Activated CD8-positive, alpha-beta memory T cell treated with anti-CD3 and anti-CD28 coated beads for 48 hours (primary cell): ENCODE measurements at regions not wholly inside any gene's neighbourhood (a gene's known extent, or its start where the extent isn't known, plus 50 kb on each side); places are given as distances from the start of the nearest gene placed in this dataset.

Experiments used
- DNase-seq, 3 experiments: peaks; one replicate each; pipeline ENCODE4 v3.0.0-alpha.2; 2020; ENCODE audit warnings: low read depth in 2 of 3, low spot score in 2 of 3

DNA sequence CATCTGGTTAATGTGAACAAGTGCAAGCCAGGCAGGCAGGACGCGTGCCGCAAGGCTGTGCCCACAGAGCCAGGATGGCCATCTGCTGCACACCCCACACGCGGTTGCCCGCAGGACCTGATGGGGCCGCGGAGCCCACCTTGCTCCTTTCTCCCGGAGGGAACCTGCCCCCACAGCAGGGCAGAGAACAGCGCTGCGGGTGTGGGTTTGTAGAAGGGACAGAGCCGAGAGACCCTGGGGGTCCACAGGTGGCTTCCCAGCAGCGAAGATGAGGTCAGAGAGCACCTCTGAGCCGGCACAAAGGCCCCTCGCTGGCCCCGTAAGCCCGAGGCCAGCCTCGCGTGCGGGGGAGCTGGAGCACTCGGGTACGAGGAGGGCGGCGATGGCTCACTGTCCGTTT, 460.8 kb upstream of the SALL3 start:
- DNase-seq, result no peak

DNA sequence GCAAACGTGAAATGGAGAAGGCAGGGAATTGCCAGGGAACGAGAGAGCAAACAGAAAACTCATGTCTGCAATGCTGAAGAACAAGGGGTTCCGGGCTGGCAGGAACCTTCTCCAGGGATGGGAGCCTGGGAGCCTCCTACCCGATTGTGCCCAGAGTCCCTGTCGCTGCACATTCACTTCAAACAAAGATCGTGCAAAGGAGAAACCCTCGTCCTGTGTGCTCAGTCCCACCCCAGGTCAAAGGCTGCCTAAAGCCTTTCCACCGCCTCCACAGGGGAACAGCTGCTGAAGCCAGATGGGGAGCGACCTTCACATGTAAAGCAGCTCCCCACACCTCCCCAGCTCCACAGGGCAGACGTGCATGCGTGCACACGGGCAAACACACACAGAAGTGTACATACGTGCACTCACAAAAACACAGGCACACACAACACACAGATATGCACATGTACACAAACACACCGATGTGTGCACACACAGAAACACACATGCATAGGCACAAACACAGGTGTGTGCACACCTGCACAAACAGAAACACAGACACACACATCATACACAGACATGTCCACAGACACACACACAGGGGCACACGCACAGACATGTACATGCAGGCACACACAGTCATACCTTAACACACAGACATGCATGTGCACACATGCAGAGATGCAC, 460.1 kb upstream of the SALL3 start:
- no peak for DNase-seq

DNA sequence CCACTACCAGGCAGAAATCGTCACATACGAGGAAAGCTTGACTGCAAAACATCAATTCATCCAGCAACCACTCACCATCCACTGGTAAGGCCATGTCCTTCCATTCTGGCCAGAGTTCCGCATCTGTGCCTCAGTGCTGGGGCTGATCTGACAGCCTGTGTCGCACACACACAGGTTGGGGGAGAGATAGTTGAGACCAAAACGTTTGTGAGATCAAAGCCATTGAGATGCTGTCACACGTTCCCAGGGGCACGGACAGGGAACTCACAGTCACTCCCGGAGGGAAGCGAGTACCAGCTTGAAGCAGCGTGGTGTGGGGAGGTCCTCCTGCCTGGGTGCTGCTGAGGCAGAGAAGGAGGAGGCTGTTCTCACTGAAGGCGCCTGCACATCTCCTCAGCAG, 458.5 kb upstream of the SALL3 start:
- no peak for DNase-seq

DNA sequence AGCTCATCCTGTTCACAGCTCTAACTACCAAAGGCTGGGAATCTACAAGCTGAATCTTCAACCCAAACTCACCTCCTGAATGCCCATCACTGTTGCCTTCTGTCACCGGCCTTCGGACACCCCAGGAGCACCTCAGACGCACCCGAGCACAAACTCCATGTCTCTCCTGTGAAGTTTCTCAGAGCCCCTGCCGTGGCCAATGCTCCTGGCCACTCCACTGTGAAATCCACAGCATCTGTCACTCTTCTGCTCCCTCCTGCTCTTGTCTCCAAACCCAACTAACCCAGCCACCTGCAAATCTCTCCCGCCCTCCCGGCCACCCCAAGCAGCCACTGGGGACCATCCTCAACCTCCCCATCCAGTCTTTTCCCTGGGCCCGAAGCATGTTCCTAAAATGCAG, 457.9 kb upstream of the SALL3 start:
- no peak for DNase-seq

DNA sequence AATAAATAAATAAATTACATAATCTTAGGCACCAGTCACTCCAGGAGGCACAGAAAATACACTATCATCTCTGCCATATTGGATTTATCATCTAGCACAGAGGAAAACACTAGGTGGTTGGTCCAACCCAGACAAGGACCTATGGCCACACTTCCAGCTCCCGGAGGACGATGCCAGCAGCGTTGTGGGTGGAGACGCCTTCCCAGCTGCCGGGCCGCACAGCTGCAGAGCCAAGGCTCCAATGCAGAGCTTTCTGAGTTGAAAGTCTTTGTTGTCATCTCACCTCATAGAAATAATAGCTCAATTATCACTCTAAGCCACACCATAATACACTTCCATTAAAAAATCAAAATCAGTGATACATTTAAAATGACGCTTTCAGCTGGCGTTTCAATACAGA, 457.1 kb upstream of the SALL3 start:
- no peak for DNase-seq

DNA sequence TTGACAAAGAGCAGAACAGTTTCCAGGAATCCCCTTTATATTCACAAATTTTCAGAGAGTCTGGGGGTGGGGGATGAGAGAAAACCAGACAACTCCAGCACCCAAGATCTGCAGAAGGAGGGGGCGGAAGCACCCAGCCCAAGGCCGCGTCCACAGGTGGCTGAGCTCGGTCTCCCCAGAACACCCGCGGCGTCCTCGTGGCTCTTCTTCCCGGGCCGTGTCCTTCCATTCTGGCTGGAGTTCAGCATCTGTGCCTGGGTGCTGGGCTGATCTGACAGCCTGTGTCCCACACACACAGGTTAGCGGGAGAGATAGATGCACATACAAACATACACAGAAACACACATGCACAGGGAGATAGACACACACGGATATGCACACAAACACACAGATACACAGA, 455.8 kb upstream of the SALL3 start:
- DNase-seq, result no peak

DNA sequence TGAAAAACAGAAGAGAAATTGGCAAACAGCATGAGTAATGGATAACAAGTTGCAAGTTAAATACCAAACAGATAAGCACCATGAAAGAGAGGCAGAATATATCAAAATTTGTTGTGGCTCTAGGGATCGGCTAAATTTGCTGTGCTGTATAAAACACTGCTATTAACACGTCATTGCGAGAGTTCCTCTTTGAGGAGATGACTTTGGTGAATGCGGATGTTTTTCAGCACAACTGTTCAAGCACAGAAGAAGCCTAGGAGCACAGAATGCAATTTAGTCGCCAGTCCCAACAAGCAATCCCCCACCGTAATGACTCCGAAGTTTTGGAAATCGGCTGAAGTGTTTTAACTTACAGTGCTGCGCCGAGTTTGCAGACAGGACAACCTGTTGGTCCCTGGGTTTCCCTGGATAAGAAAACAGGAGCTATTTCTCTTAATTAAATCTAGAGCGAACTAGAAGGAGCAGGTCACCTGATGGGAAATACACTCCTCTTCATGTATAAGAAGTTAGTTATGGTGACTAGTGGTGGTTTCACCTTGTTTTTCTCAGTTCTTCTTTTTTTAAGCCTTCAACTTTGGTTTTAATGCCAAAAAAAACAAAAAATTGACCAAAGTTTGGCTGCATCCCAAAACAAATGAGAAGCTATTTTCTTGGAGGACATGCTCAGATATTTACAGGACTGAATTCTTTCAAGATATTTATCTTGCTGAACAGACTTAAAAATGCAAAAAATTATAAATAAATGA, 454.1 kb upstream of the SALL3 start:
- DNase-seq, result no peak

DNA sequence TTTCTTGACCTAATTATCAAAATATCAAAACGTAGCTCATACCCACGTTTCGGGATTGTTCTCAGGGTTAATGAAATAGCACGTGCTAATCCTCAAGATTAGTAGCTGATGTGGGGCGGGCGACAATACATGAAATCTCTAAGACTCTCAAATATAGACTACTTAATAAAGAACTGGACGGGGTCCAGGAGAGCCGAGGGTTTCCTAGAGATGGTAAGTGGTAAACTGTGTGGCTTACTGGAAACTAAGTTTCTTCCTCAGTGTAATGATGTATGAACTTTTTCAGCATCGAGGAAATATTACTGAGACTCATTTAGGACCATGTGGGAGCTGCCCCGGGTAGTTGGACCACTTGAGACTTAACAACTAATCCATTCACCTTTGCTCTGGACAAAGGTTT, 453.3 kb upstream of the SALL3 start:
- DNase-seq, result no peak

DNA sequence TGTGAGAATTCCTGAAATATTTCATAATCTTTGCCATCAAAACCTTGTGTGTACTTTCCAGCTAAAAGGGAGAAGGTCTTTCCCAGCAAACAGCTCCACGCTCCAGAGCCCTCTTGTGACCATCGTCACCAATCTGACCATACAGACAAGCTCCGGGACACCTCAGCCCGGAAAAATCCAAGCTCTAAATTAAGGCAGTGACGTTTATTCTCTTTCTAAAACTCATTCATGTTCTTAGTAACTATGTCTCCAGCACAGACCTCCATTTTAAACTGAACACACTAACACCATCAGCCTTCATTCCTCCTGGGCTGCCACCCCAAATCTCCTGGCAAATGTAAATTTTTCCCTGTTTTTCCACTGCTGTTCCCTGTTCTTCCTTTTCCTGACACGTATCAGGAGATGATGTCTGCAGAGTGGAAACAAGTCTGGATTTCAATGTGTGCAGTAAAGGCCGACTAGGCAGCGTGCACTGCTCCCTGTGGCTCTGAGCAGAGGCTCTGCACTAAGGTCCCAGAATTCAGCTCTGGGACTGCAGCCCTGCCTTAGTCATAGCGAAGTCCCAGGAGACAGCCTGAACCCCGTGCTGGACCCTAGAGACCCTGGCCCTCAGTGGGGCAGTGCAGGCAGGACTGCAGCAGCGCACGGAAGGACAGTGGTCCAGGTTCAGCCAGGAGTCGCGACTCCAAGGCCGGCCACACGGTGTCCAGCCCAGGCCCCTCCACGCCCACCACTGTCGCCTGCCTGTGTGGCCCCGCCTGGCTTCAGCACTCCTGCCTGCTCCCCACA, 452.5 kb upstream of the SALL3 start:
- DNase-seq, result no peak

DNA sequence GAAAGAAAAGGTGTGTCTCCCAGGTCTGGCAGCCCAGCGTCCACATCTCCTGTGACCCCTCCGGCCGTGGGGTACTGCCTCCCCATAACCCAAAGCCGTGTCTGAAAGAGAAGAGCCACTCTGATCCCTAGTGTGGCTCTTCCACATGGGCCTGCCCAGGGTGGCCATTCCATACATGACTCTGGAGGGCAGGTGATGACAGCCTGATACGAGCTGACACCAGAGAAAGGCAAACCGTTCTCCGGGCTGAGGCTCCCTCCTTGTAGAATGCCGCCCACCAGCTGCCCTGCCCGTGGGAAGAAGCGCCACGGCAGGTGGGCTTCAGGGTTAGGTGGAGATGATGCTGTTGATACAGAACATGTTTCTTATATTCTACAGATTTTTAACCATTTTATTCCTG, 451.6 kb upstream of the SALL3 start:
- no peak for DNase-seq

DNA sequence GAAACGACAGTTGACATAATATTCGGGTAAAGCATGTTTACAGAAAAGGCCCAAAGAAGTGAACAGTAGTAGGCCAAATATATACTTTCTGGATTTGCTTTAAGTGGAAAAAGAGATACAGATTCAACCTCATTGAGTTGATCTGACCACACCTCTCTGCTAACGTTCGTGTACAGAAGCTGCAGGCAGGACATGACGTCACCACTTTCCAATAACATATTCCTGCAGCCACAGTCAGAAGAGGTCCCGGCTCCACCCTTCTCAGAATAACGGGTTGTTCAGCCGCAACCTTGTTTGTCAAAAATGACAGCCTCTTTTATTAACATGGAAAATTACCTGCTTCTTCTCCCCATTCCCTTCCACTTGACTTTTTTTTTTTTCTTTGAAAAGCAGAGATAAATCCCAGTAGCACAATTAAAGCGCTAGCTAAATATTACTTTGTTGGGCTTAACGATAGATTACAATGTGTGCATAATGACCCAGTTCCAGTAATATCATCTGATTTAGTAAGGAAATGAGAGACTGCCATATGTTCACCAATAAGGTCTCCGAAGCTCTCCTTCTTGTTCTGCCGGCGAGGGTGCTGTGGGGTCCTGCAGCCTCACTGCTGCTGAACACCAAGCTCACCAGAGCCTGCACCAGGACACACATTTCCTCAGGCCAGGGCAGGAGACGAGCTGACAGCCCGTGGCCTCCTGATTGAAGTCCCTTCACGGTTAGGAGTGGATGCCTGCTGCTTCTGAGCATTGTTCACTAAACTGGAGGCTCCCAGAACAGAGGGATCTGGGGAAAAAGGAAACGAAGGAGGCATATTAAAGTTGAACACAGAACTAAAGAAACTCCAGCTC, 451.0 kb upstream of the SALL3 start:
- DNase-seq, result no peak

DNA sequence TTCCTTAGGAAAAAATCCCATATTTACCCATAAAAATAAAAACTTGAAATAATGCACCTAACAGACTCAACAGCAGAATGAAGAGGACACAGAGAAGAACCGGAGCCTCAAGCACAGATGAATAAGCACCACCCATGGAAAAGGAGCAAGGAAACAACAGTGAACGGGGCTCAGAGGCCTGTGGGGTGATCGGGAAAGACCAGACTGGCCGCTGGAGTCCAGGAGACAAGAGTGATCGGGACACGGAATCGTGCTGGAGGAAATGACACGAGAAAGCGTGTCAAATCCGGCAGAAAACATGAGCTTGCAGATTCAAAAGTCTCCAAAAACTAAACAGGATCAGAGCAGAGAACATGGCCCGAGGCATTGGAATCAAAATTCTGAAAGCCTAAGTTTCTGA, 448.0 kb upstream of the SALL3 start:
- DNase-seq, result no peak

DNA sequence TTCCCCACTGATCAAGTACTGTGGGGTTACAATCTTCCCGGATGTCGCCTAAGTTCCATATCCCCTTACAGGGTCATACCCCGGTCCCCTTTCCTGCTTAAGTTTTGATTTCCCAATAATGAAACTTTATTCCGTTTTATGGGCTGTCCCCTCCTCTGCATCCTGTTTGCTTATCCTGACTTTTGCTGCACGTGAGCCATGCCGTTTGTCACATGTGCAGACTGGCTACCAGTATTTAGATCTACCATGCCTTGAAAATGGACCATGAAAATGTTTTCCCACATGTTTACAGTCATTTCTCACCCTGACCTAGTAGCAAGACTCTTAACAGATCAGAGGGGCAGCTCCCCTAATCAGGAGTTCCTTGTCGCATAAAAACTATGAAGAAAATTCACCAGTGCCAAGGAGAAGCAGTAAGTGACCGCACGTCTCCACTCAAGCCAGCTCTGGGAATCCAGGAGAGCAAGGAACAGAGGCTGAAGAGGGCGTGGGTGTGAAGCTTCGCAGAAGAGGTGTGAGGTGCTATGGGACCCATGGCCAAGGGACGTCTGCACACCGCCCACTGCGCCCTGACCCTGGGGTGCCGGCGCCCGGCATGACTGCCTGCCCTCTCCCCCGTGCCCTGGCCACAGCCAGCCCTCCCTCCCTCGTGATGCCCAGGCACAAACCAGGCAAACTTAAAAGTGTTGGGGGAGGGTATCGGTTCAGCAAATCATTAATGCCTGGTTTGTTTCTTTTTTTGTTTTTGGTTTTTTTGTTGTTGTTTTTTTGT, 440.8 kb upstream of the SALL3 start:
- DNase-seq, result no peak

DNA sequence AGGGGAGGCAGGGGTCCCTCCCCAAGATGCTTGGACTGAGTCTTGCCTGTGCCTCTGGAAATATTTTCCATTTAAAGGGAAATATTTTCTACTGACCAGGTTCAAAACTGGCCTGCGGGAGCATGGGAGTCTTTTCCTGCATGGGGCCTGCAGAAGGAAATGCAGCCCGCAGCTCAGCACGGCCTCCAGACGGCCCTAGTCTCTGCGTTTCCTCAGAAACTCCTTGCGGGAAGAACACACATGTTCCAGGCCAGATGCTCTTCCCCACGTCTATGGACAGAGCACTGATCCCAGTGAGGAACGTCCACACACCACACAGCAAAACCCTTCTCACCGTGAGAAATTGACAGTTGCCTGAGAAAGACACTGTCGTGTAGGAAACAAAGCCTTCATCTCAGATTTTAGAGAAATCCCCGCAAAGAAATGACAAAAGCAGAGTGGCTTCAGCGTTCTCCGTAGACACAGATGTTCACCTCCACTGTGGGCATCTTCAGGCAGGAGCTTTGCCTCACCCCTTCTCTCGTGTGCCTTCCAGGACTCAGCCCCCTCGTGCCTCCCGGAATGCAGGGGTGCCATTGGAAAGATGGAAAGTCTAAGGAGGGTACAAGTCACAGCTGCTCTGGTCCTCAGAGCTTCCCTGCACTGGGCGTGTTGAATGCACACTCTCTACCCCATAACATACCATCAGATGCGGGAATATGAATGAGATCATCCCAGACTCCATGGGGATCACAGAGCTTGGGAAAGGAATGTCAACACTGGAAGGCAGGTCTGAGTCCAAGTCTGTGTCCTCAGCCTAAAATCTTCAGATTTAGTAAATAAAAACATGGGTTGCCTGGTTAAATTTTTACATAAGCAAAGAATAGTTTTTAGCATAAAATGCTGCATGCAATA, 438.7 kb upstream of the SALL3 start:
- no peak for DNase-seq

DNA sequence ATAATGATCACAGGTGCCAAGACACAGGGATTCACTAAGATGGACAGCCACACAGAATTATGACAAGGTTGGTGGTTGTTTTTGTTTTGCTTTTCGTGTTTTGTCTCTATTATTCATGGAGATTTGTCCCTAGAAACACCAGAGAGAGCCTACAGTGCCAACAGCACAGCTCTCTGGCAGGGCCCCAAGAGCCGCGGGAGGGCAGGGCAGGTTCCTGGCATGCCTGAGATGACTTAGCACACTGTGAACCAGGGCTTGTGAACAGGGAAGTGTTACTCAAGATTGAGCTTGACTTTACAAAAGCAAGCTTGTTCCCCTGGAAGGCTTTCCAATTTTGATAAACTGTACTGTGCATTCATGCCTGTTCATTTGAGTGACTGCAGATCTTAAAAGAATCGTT, 437.4 kb upstream of the SALL3 start:
- no peak for DNase-seq

DNA sequence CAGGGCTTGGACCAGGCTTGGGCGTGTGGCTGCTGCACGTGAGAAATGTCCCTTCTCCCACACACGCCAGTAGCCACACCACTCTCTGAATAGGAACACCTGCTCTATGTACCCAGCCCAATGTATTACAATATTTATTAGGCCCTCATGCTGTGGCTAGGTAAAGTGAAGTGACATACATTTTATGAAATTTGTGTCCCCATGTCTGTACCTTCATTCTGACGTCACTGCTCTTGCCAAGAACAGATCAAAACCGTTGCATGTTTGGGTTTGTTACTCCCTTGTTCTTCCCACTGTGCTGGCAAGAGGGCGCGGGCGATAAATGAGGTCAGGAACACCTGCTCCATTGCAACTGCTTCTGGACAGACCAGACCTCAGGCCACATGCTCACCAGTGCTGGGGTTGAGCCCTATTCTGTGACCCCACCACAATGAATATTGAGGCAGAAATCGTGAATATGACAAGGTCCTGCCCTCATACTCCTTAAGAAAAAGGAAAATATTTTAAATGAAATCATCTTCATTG, 436.4 kb upstream of the SALL3 start:
- no peak for DNase-seq

DNA sequence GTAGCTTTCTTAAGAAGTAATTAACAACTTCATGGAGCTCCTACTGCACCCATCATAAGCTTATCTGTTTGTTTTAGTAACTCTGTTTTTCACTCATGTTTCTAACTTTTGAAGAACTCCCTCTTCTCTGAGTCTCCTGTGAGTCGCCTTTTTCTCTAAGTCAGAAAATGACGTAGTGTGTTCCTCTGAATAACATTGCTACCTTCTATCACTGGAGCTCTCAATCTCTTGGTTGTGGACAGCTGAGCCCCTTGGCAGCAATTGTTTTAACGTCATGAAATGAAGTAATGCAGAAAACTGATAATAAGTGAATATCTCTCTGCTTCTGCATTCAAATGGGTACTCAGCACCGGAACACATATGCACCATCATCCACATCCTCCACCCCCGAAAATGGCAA, 433.3 kb upstream of the SALL3 start:
- no peak for DNase-seq

DNA sequence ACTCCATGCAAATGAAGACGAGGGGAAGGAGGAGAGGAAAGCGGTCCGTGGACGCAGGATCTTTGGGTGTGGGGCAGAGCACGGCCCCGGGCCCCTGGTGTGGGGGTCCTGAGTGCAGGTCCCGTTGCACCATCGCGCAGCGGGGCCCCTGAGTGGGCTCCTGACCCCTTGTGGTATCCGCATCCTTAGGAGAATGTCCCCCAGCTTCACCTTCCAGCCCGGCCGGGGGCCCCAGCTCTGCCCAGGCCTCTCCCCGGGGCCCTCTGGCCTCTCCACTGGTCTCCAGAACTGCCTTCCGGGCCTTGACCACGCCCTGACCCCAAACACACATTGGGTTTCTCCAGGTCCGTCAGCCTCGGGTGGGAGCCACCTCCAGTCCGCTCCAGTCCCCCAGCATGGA, 431.8 kb upstream of the SALL3 start:
- no peak for DNase-seq

DNA sequence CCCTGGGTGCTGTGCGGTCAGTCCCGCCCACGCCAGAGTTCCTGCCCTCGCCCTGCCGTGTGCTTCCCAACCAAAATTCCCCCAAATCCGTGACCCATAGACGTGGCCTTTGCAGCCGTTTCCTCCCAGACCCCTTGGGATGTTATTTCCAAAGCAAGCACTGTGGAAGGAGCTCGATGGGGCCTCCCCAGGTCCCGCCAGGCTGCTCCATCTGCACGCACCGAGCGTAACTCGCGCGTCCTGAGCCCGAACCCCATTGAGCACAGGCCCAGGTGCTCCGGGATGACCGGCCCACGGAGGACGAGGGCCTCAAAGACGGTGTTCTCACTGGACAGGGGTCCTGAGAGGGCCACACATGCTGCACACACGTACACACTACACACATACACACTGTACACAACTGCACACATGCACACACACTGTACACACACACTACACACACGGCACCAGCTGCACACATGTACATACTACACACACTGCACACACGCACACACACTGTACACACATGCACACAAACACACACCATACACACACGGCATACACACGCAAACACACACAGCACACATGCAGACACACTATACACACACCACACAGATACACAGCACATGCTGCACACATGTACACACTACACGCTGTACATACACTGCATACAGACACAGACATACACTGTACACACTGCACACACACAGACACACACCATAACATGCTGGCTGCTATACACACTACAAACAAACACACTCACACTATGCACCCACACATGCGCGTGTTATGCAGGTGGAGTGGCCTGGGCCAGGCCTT, 431.2 kb upstream of the SALL3 start:
- DNase-seq, result no peak
